ENCODE measurements at regions not wholly inside any gene's neighbourhood (a gene's known extent, or its start where the extent isn't known, plus 50 kb on each side); places are given as distances from the start of the nearest gene placed in this dataset.

DNA sequence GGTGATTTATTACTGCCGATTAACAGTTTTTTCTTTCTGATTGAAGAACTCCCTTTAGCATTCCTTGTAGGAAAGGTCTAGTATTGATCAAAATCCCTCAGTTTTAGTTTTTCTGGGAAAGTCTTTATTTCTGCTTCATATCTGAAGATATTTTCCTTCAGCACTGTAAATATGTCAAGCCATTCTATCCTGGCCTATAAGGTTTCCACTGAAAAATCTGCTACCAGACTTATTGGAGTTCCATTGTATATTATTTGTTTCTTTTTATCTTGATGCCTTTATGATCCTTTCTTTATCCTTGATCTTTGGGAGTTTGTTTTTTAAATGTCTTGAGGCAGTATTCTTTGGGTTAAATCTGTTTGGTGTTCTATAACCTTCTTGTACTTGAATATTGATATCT lies 55.0 kb upstream of the TMTC1 start:
- H3K9me3 Mint-ChIP-seq = peaks cover 10 to 18% of the 10 kb centered on the region in 2 donors
- intact Hi-C loops (cut with micrococcal nuclease) = no loop called here
- ATAC-seq = no peak
- DNase-seq = no peak
- no peaks in the 10 kb centered on the region for H3K4me1 ChIP-seq (ENCODE audit: control insufficient read depth, insufficient read depth, low read length)
- no peak for TF ChIP-seq CTCF (IDR thresholded peaks at IDR 0.05)
- no peaks in the 10 kb centered on the region for H3K4me1 Mint-ChIP-seq
- H3K4me3 Mint-ChIP-seq = no peak overlapping the region
- no peaks in the 10 kb centered on the region for H3K27me3 Mint-ChIP-seq (ENCODE audit: low read depth in 2 of 2)
- H3K36me3 Mint-ChIP-seq = no peaks in the 10 kb centered on the region
- peaks cover 13% of the 10 kb centered on the region for H3K9me3 ChIP-seq (ENCODE audit: control insufficient read depth, insufficient read depth, low read length)
- no peak overlapping the region for H3K27ac Mint-ChIP-seq
- H3K27ac ChIP-seq (ENCODE audit: low read length) = no peak overlapping the region
- H3K4me3 ChIP-seq (ENCODE audit: low read length) = no peak overlapping the region
- WGBS (ENCODE audit: insufficient coverage) = 71% methylated on average over 1 of the region's 1 CpG
- no peaks in the 10 kb centered on the region for H3K36me3 ChIP-seq (ENCODE audit: control insufficient read depth, insufficient read depth, low read length)
- H3K27me3 ChIP-seq (ENCODE audit: control insufficient read depth, insufficient read depth, low read length) = no peaks in the 10 kb centered on the region

Data from natural killer cell (primary cell).